Dedifferentiated amniotic fluid mesenchymal stem cell (primary cell): ENCODE measurements at regions not wholly inside any gene's neighbourhood (a gene's known extent, or its start where the extent isn't known, plus 50 kb on each side); places are given as distances from the start of the nearest gene placed in this dataset.
"Not testable (repeated sequence)": the region's sequence is repeated elsewhere in the genome, so short reads cannot be mapped to it uniquely, and the experiment has no call there.

Source experiments
- DNase-seq: peaks from one replicate; pipeline ENCODE4 v3.0.0-alpha.2; 2016; ENCODE audit errors: extremely low spot score

DNA sequence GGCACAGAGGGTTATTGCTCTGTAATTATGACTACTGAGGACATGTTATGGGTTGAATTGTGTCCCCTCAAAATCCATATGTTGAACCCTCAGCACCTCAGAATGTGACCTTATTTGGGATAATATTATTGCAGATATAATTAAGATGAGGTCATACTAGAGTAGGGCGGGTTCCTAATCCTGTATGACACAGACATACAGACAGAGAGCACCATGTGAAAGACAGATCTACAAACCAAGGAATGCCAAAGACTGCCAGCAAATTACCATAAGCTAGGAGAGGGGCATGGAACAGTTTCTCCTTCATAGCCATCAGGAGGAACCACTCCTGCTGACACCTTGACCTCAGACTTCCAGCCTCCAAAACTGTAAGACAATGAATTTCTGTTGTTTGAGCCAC lies 115.2 kb upstream of the OTUD4 start:
- no peak for DNase-seq

DNA sequence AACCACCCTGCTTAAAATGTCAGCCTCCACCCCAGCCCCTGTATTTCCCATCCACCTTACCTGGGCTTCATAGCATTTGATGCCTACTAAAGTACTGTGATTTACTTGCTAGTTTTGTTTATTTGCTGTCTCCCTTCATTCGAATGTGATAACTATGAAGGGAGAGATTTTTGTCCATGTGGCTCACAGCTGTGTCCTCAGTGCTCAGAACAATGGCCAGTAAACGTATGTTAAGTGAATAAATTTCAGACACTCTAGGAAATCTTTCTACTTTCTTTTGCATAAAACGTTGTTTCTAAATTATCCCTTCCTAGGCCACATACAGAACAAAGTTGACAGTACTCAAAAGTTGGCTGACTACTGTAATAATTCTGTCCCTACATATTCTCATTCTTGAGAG lies 114.7 kb upstream of the OTUD4 start:
- DNase-seq, result no peak

DNA sequence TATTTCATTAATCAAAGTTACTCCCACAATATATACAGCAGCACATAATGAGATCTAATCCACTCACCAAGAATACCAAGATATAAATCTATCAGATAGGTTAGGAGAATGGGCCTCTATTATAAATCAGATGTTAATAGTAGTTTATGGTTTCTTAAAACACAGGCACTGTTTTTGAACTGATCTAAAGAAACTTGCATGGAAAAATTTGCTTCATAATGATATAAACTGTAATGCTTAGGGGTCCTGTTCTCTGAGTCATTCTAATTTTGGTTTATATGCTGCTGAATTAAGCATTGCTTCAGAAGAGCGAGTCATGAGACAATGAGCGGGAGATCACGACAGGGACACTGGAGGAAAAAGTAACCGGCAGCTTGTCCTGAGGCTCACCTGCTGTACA lies 113.3 kb upstream of the OTUD4 start:
- DNase-seq, result no peak

DNA sequence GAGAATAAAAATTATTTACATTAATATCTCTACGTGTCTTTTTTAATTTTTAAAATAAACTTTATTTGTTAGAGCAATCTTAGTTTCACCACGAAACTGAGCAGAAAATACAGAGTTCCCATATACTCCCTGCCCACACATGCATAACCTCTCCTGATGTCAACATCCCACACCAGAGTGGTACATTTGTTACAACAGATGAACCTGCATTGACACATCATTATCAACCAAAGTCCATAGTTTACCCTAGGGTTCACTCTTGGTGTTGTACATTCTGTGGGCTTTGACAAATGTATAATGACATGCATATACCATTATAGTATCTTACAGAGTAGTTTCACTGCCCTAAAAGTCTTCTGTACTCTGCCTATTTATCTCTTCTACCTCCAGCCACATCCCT lies 110.6 kb upstream of the OTUD4 start:
- DNase-seq, result no peak

DNA sequence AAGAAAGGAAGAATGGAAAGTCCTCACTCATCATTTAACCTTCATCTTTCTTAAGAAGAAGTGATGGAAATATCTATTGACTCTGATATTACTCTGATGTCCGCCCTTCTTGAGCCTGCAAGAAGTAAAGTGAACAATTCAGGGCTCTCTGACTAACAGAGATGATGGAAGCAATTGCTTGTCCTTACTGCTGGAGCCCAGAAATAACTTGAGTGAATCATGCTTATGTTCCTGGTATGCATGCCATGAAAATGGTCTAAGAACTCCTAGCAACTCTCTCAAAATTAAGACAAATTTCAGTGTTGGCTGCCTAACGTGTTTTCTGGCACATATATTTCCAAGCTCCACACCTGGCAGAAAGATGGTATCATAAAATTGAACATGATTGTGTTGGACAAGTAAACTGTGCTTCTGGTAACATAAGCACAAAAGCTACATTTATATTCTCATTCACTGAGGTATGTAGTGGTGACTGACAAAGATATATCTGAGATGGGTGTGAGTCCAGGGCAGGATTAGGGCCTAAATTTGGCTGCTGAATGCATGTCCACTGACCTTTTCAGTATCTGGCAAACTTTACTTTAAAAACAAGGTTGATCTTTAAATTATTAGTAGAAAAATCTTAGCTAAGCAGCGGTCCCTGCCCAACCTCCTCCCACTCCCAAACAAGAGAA lies 109.2 kb upstream of the OTUD4 start:
- DNase-seq, result peak; percentile 52

DNA sequence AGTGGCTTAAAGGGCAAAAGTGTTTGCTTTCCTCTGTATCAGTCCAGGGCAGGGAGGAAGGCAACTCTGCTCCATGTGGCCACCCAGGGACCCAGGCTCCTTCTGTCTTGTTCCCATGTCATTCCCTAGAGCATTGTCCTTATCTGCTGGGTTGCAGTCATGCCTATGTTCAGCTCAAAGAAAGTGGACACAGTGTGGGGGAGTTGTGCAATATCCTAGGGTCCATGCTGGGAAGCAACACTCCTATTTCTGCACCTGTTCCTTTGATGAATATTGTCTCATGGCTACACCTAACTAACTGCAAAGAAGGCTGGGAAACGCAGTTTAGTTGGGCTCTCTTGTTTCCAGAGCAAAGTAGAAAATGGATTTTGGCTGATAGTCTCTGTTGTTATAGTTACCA lies 107.0 kb upstream of the OTUD4 start:
- no peak for DNase-seq

DNA sequence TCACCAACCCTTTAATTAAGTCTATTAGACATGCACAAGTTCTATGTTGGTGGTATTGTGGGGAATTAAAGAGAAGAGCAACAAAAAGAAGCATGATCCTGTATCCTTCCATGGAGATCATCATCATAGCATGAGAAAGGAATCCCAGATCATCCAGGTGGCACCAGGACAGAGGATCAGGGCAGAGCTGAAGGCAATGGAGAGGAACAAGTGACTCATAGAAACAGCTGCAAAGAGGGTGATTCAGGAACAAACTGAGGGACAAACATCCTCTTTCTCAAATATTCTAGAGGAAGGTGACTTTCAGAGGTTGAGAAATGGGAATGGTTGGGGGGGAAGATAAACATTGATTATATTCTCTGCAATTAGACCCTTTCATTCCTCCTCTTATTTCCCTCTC lies 105.5 kb upstream of the OTUD4 start:
- no peak for DNase-seq

DNA sequence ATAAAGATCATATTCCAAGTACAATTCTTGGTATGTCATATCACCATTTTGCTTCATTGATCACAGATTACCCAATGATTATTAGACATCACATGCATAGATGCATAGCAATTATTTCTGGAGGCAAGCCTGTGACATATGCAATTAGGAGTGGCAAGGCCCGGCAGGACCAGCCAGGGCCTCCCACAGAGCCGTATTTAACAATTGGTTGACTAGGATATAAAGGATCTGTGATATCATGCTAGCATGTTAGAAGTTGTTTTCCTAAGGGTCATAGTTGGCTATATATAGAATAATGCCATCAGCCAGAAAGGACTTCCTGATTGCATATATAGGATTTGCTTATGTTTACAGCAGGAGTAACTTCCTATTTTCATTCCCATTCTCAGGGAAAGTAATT lies 103.5 kb upstream of the OTUD4 start:
- no peak for DNase-seq

DNA sequence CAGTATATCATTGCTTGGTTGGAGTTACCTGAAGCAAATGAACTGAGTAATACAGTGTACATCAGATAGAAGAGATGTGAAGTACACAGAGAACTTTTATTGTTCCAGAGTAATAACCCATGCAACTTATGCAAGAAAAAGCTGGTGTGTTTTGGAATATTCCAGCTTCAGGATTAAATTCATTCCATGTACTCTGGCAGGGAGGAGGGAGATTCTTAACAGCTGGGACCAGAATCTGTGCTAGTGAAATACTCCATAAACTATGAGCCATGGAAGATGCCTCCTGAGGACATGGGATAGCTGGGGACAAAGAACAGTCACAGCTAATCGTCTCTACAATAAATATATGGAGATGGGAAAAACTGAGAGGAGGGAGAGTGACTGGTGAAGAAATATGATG lies 101.6 kb upstream of the OTUD4 start:
- no peak for DNase-seq

DNA sequence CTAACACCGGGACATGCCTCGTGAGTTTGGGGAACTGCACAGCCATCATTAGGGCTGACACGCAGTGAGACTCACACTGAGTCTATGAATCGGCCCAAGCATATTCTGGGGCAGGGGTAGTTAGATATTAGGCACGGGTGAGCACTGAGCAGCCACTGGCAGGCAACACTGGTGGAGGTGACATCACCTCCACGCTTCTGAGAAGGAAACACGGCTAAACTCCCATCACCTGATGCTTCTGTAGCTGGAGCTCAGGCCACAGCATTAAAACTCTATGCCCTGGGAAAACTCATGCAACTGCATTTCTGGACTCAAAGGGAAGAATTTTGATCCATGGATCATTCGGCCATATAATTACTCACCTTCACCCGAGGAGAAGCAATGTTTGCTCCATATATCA lies 100.8 kb upstream of the OTUD4 start:
- DNase-seq, result no peak

DNA sequence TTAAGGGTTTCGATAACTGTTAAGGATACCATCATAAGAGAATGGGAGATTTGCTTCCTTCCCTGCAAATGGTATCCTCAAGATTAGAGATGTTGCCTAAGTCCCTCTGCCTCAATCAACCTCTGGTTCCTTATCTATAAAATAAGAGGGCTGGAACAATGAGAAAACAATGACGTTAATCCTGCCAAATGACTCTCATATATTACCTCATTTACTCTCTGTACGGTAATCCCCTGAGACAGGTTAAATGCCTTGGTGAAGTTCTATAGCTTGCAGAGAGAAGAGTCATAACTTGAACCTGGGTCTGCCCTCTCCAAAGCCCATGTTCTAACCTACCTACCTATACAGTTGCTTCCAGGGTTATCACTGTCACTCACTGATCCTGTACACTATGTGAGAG lies 100.2 kb upstream of the OTUD4 start:
- no peak for DNase-seq

DNA sequence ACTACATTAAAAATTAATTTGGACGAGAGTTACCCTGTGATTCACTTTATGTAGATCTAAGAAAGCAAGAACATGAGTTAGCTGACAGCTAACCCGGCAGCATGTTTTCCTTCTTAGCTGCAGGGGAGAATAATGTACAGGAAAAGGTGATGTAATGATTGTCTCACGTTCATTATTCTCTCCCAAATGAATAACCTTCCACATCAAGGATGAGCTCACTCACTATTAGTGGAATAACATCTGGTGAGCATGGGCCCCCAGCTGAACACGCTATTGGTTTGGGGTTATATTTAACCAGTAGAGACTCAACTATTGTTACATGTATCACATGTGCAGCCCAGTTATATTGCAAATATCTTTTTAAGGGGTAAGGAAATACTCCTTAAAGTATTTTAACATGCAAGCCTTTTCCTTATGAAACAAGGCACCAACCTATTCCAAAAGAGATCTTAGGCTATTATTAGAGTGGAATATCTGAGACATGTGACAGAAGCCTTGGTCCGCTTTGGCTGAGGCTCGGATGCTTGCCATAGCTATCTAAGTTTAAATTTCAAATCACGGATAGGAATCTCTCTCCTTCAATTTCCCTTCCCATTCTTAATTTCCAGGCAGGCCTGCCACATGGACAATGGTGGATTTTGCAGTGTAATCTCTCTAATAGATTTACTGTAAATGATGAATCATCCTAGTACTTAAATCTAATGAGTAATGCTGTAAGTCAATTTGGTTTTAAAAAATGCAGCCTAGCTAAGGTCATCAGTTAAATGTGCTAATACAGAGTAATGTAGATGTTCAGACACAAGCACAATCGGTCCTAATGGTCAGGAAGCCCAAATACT lies 99.0 kb upstream of the OTUD4 start:
- DNase-seq, result no peak

DNA sequence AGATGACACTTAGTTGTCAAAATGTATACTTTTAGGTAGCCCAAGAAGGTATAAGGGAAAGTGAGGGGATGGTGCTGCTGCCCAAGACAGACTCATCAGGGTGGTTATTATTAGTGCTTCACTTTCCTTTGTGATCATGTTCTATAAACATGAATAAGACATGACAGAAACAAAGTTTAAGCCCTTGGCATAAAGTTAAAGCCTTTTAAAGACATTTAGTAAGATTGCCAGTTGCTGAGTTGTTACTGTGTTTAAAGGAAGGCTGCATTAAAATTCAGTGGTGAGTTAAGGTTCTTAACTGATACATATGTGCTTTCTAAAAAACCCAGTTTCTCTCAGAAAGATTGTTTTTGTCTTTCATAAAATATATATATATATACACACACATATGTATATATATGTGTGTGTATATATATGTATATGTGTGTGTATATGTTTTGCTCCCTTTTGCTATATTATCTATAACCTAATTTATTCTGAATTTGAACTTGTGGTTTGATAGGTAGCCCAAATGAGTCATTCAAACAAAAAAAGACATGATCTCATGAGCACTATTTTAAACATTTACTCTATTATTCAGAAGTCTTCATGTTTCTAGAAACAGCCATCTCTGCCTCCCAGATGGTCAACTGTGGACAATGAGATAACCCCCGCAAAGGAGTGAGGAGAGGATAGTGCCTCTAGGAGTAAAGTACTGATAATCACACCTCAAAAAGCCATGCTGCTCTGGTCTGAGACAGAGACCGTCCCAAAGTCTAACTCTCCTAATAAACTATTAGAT lies 98.1 kb upstream of the OTUD4 start:
- DNase-seq, result no peak

DNA sequence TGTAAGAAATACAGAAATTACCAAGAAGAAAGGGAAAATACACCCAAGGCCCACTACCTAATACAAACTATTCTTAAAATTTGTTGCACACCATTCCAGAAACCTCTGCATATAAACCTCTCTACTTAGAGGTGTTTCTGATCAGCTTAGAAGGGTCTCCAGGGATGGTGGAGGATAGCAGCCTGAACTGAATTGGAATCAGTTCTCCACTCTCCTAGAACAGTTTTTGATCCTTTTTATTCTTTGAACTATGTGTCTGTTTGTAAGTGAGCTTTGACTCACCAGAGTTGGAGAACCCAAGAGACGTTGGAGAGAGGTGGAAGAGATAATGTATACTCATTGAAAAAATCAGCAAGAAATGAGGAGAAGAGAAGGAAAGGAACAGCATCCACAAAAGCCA lies 96.6 kb upstream of the OTUD4 start:
- DNase-seq, result no peak

DNA sequence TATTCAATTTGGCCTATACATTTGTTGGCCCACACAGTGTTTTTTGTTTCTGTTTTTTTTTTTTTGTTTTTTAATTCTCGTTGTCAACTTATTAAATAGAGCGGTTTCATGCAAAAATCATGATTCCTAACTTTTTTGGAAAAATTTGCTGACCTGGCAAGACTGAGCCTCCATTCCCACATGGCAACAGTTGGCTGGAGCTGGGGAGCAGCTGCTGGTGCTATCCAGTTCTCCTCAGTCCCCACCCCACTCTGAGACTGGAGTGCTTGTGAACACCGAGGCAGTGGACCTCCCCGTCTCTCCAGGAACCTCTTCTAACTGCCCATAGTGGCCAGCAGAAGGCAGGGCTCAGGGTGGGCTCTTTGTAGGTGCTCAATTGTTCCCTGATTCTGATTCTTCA lies 95.7 kb upstream of the OTUD4 start:
- DNase-seq, result no peak

DNA sequence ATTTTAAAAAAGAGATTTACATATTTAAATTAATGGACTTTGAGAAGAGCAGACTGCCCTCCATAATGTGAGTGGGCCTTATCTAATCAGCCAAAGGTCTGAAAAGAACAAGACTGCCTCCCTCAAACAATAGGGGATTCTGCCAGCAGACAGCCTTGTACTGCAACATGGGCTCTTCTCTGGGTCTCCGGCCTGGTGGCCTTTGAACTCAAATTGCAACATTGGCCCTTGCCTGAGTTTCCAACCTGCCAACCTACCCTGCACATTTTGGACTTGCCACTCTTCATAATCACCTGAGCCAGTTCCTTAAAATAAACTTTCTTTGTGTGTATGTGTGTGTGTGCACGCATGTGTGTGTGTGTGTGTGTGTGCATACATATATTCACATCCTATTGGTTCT lies 90.8 kb upstream of the OTUD4 start:
- no peak for DNase-seq

DNA sequence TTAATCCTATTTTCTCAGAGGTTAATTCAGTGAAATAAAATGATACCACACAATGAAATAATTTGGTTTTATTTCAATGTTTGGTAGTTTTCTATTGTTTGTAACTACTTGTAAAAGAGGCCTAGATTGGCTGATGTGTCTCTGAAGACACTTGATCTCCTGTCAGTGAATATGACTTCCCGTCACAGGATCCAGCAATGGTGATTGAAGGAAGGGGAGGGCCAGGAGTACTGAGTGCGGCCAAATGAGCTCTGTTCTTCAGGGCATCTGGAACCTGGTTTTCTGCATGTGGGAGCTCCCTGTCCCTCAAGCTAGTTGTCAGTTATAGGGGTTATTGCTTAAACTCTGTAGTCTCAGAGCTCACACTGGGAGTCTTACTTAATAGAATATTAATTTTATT lies 86.5 kb upstream of the OTUD4 start:
- DNase-seq, result no peak

DNA sequence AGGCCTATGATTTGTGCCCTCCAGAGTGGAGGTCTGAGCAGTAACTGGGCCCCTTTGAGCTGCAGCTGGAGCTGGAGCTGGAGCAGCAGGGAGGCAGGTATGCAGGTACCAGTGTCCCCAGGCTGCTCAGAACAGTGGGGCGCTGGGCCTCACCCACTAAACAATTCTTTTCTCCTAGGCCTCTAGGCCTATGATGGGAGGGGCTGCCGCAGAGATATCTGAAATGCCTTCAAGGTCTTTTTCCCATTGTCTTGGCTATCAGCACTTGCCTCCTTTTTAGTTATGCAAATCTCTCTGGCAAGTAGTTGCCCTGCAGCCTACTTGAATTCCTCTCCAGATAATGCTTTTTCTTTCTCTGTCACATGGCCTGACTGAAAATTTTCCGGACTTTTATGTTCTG lies 79.7 kb upstream of the OTUD4 start:
- no peak for DNase-seq

DNA sequence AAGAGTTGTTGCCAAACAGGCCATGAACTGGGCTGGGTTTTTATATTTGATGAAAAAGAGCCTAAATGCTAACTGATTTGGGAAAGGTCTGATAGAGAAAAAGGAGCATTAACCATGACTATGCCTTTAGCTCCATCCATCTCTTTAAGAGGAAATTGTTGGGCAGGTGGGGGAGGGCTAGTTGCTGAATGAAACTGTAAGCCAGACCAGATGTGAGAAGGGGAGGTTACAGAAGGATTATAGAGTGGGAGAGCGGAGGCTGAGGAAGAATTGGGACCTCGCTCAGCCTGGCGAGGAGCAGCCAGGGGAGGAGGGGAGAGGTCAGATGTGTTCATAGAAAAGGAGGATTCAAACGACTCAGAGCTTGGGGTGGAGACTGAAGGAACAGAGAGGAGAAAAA lies 74.9 kb upstream of the OTUD4 start:
- not testable (repeated sequence) for DNase-seq

DNA sequence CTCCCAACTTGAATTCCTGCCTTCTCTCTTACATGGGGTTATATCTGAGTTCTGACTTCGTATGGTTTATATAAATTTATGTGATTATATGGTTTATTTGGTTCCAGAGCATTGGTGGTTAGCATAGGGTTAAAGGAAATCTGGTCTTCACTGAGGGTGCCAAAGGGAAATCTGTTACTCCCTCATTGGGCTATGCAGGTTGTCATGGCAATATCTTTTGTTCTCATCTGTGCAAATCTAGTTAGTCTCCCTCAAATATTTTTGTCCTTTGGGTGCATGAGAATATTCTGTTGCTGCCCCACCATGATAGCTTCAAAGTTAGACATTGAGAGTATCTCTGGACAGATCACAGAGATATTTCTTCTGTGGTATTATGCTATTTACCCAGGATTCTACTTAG lies 71.8 kb upstream of the OTUD4 start:
- no peak for DNase-seq

DNA sequence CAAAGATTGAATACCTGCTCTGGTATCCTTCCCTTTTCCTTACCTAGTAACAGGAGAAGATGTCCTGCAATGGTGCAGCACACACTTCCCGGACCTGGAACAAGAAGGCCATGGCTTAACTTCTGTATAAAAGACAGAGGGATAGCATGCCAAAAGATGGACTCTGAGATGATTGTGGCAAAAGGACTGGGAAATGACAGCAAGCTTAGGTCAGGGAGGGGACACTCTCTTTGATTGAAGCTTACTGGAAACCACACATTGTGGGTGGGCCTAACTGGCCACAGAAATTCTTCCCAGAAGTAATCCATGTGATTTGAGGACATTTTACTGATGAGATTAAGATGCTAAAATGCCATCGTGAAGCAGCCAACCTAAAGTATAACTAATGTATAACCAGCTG lies 71.0 kb upstream of the OTUD4 start:
- no peak for DNase-seq

DNA sequence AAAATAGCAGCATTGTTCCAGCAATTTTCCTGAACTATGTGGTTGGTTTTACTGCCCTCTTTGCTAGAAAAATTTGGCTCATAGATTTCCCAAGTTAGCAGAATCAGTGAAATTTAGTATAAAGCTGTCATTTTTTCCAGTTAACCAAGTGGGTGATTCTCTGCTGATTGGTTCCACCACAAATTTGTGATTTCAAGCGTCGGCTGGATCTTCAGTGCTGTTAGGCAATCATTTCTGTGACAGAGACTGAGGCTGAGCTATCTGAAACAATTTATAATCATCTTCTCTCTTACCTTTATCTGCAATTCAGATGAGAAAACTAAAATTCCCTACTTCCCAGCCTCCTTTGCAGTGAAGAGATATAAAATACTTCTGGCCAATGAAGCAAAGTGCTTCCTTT lies 68.6 kb upstream of the OTUD4 start:
- DNase-seq, result no peak

DNA sequence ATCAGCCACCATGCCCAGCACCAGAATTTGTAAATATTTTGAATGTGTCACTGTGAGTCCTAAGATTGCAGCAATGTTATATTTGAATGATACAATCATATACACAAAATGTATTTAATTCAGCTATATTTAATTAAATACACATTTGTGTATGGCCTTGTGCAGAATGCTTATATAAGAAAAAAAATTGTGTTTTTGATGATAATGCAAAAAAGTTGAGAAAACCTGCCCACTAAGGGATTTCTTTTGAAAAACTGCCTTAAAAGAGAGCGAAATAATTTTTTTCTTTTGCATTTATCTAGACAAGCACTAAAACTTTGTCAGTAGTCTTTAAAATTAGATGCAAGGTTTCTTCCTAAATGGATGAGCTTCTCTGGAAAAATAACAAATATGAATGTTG lies 68.1 kb upstream of the OTUD4 start:
- DNase-seq, result no peak
